ENCODE measurements at regions not wholly inside any gene's neighbourhood (a gene's known extent, or its start where the extent isn't known, plus 50 kb on each side); places are given as distances from the start of the nearest gene placed in this dataset.

DNA sequence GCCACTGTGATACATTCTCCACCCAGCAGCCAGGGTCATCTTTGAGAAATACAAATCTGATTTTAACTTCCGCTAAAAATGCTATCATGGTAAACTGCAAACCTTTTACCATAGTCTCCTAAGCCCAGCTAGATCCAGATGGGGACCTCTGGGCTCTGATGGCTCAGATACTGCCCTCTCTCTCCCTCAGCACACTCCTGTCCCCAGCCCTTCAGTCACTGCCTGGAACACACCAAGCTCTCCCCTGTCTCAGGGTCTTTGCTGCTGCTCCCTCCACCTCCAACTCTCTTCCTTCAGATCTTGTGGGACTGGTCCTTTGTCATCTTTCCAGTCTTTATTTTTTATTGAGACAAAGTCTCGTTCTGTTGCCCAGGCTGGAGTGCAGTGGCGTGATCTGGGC, 65.1 kb downstream of the SPRY4 start:
- ATAC-seq: no peak
- no peak overlapping the region for H3K27ac Mint-ChIP-seq

DNA sequence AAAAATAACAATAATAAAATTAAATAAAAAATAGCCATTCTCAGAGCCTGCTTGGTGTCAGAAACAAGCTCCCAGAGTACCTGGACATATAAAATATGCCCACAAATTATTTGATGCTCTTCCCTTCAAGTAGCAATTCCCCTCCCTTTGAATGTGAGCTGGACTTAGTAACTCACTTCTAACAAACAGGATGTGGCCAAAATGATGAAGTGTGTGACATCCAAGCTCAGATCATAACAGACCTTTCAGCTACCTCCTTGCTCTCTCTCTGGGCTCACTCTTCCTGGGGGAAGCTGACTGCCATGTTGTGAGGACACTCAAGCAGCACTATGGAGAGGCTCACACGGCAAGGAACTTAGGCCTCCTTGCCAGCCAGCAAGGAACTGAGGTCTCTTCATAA, 69.0 kb downstream of the SPRY4 start:
- Mint-ChIP-seq H3K27ac (no peak overlapping the region), H3K27me3 (ENCODE audit: low read depth in 2 of 2) (no peaks in the 10 kb centered on the region), H3K36me3 (no peaks in the 10 kb centered on the region), H3K4me1 (peaks cover 4 to 5% of the 10 kb centered on the region in 2 donors), H3K4me3 (no peak overlapping the region), H3K9me3 (peaks cover 0 to 3% of the 10 kb centered on the region in 2 donors)
- Histone ChIP-seq H3K9me3 (ENCODE audit: control insufficient read depth, insufficient read depth, low read length) (peaks cover 3% of the 10 kb centered on the region), H3K27ac (ENCODE audit: low read length) (no peak overlapping the region), H3K27me3 (ENCODE audit: control insufficient read depth, insufficient read depth, low read length) (no peaks in the 10 kb centered on the region), H3K36me3 (ENCODE audit: control insufficient read depth, insufficient read depth, low read length) (no peaks in the 10 kb centered on the region), H3K4me3 (ENCODE audit: low read length) (no peak overlapping the region), H3K4me1 (ENCODE audit: control insufficient read depth, insufficient read depth, low read length) (peaks cover 3% of the 10 kb centered on the region)
- ATAC-seq (peak in 1 of 3 donors; percentile 24), DNase-seq (no peak)
- intact Hi-C loops (cut with micrococcal nuclease): no loop called here
- 92% methylated on average over 1 of the region's 1 CpG for WGBS (ENCODE audit: insufficient coverage)
- TF ChIP-seq, protein P1, sequence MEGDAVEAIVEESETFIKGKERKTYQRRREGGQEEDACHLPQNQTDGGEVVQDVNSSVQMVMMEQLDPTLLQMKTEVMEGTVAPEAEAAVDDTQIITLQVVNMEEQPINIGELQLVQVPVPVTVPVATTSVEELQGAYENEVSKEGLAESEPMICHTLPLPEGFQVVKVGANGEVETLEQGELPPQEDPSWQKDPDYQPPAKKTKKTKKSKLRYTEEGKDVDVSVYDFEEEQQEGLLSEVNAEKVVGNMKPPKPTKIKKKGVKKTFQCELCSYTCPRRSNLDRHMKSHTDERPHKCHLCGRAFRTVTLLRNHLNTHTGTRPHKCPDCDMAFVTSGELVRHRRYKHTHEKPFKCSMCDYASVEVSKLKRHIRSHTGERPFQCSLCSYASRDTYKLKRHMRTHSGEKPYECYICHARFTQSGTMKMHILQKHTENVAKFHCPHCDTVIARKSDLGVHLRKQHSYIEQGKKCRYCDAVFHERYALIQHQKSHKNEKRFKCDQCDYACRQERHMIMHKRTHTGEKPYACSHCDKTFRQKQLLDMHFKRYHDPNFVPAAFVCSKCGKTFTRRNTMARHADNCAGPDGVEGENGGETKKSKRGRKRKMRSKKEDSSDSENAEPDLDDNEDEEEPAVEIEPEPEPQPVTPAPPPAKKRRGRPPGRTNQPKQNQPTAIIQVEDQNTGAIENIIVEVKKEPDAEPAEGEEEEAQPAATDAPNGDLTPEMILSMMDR (IDR thresholded peaks at IDR 0.05): no peak

More for the DNA sequence above, 65.1 kb downstream of the SPRY4 start:
- no peaks in the 10 kb centered on the region for H3K27me3 ChIP-seq (ENCODE audit: control insufficient read depth, insufficient read depth, low read length)
- H3K27me3 Mint-ChIP-seq (ENCODE audit: low read depth in 2 of 2): no peaks in the 10 kb centered on the region
- peaks cover 3% of the 10 kb centered on the region for H3K9me3 ChIP-seq (ENCODE audit: control insufficient read depth, insufficient read depth, low read length)
- no peak overlapping the region for H3K4me3 ChIP-seq (ENCODE audit: low read length)
- peaks cover 12% of the 10 kb centered on the region in 2 donors for H3K4me1 Mint-ChIP-seq
- peaks cover 8% of the 10 kb centered on the region for H3K4me1 ChIP-seq (ENCODE audit: control insufficient read depth, insufficient read depth, low read length)
- TF ChIP-seq, protein P1 (IDR thresholded peaks at IDR 0.05): no peak
- no peaks in the 10 kb centered on the region for H3K36me3 Mint-ChIP-seq
- no peaks in the 10 kb centered on the region for H3K36me3 ChIP-seq (ENCODE audit: control insufficient read depth, insufficient read depth, low read length)
- H3K4me3 Mint-ChIP-seq: no peak overlapping the region
- H3K27ac ChIP-seq (ENCODE audit: low read length): no peak overlapping the region
- DNase-seq: no peak
- intact Hi-C loops (cut with micrococcal nuclease): no loop called here
- WGBS (ENCODE audit: insufficient coverage): 87% methylated on average over 3 of the region's 3 CpGs
- H3K9me3 Mint-ChIP-seq: peaks cover 0 to 3% of the 10 kb centered on the region in 2 donors

DNA sequence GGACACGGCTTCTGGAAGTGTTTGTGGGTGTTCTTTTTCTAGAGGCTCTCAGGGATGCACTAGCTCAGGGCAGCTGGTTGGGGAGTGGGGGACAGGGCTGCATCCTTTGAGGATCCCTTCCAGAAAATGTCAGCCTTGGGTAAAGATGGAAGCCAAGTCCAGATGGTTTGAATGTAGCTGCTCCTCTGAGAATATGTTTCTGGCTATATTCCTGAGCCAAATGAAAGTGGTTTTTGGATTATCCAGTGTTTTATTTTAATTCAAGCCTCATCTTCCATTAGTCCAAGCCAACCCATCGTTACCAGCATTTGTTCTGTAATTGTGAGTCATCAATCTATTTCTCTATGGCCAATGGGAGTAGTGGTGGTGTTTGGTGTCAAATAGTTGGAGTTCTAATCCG, 70.4 kb downstream of the SPRY4 start:
- no peak overlapping the region for H3K27ac Mint-ChIP-seq
- ATAC-seq (no peak), DNase-seq (no peak)
- Histone ChIP-seq H3K4me1 (ENCODE audit: control insufficient read depth, insufficient read depth, low read length) (peaks cover 3% of the 10 kb centered on the region), H3K36me3 (ENCODE audit: control insufficient read depth, insufficient read depth, low read length) (no peaks in the 10 kb centered on the region), H3K27ac (ENCODE audit: low read length) (no peak overlapping the region), H3K27me3 (ENCODE audit: control insufficient read depth, insufficient read depth, low read length) (no peaks in the 10 kb centered on the region), H3K9me3 (ENCODE audit: control insufficient read depth, insufficient read depth, low read length) (peaks cover 3% of the 10 kb centered on the region), H3K4me3 (ENCODE audit: low read length) (no peak overlapping the region)
- intact Hi-C loops (cut with micrococcal nuclease): no loop called here
- no peaks in the 10 kb centered on the region for H3K27me3 Mint-ChIP-seq (ENCODE audit: low read depth in 2 of 2)
- WGBS (ENCODE audit: insufficient coverage): 83% methylated on average over 1 of the region's 3 CpGs
- H3K4me1 Mint-ChIP-seq: peaks cover 4 to 5% of the 10 kb centered on the region in 2 donors
- H3K4me3 Mint-ChIP-seq: no peak overlapping the region
- TF ChIP-seq, protein P1 (IDR thresholded peaks at IDR 0.05): no peak
- peaks cover 0 to 3% of the 10 kb centered on the region in 2 donors for H3K9me3 Mint-ChIP-seq
- H3K36me3 Mint-ChIP-seq: no peaks in the 10 kb centered on the region

DNA sequence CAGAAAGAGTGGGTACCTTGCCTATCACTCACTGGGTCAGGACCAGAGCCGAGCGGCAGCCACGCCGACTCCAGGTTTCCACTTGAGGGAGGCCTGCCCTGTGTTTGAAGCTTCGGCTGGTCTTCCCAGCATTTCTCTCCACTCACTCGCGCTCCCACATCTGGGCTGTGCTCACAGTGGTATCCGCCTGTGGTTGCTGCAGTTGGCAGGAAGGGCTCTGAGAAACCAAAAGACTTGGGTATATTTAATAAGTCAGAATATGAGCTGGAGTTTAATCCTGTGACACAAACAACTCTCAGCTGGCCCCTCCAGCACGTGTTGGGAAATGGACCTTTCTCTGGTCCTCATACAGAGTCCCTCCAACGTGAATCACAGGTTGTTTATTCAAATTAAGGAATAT, 70.9 kb downstream of the SPRY4 start:
- no peaks in the 10 kb centered on the region for H3K27me3 Mint-ChIP-seq (ENCODE audit: low read depth in 2 of 2)
- 85% methylated on average over 8 of the region's 10 CpGs for WGBS (ENCODE audit: insufficient coverage)

More for the DNA sequence above, 70.9 kb downstream of the SPRY4 start:
- H3K27ac Mint-ChIP-seq: no peak overlapping the region
- Histone ChIP-seq H3K4me1 (ENCODE audit: control insufficient read depth, insufficient read depth, low read length) (peaks cover 3% of the 10 kb centered on the region), H3K4me3 (ENCODE audit: low read length) (no peak overlapping the region), H3K36me3 (ENCODE audit: control insufficient read depth, insufficient read depth, low read length) (no peaks in the 10 kb centered on the region), H3K27me3 (ENCODE audit: control insufficient read depth, insufficient read depth, low read length) (no peaks in the 10 kb centered on the region), H3K27ac (ENCODE audit: low read length) (no peak overlapping the region), H3K9me3 (ENCODE audit: control insufficient read depth, insufficient read depth, low read length) (peaks cover 3% of the 10 kb centered on the region)
- H3K4me1 Mint-ChIP-seq: peaks cover 4 to 5% of the 10 kb centered on the region in 2 donors
- DNase-seq: no peak
- peaks cover 0 to 3% of the 10 kb centered on the region in 2 donors for H3K9me3 Mint-ChIP-seq
- intact Hi-C loops (cut with micrococcal nuclease): no loop called here
- H3K4me3 Mint-ChIP-seq: no peak overlapping the region
- H3K36me3 Mint-ChIP-seq: no peaks in the 10 kb centered on the region
- TF ChIP-seq, protein P1 (IDR thresholded peaks at IDR 0.05): no peak
- ATAC-seq: no peak

All from natural killer cell (primary cell).